Adrenal gland (tissue), 9 donors: ENCODE measurements at regions not wholly inside any gene's neighbourhood (a gene's known extent, or its start where the extent isn't known, plus 50 kb on each side); places are given as distances from the start of the nearest gene placed in this dataset.

Source experiments
- DNase-seq, 7 donors: peaks; one replicate each; pipeline ENCODE4 v3.0.0-alpha.2; 2019 to 2020
- H3K27ac ChIP-seq, 5 donors: fragments of 200-600 bp; sonication (generic) in 4 of 5; 1 replicate in 3 of 5; 2 replicates in 2 of 5; pipeline versions ENCODE4 v1.5.1 to v1.8.0; 2016 to 2020; ENCODE audit warnings: mild to moderate bottlenecking in 1 of 5
- H3K27me3 ChIP-seq: fragments of 200-600 bp; 2 replicates; pipeline ENCODE4 v1.8.0; 2021
- H3K36me3 ChIP-seq, 2 donors: fragments of 200-600 bp; replicated peaks in 1 of 2; 1 replicate in 1 of 2; 2 replicates in 1 of 2; pipeline versions ENCODE4 v1.5.1 to v1.8.0; 2018 to 2022
- H3K4me1 ChIP-seq, 2 donors: fragments of 200-600 bp; replicated peaks in 1 of 2; 1 replicate in 1 of 2; 2 replicates in 1 of 2; pipeline versions ENCODE4 v1.5.1 to v1.8.0; 2018 to 2021
- H3K4me3 ChIP-seq, 4 donors: fragments of 200-600 bp; sonication (generic) in 3 of 4; one replicate each; pipeline ENCODE4 v1.5.1; 2016 to 2018
- H3K9me3 ChIP-seq, 3 donors: fragments of 200-600 bp; sonication (generic) in 1 of 3; replicated peaks in 1 of 3; 1 replicate in 2 of 3; 2 replicates in 1 of 3; pipeline versions ENCODE4 v1.5.1 to v1.8.0; 2016 to 2021
- CTCF ChIP-seq, 6 experiments: fragments of 450-650 bp in 4 of 6; fragments of 200-600 bp in 2 of 6; sonication (generic) in 1 of 6; IDR thresholded peaks; 1 replicate in 5 of 6; 2 replicates in 1 of 6; pipeline versions ENCODE4 v1.5.1 to v1.8.0; 2016 to 2021; ENCODE audit warnings: antibody characterized with exemption in 6 of 6, mild to moderate bottlenecking in 2 of 6, moderate library complexity in 1 of 6
- POLR2A ChIP-seq, 2 donors: fragments of 450-650 bp; IDR thresholded peaks; one replicate each; pipeline ENCODE4 v1.6.1; 2017; ENCODE audit warnings: antibody characterized with exemption in 2 of 2, mild to moderate bottlenecking in 2 of 2, moderate library complexity in 1 of 2
- WGBS, 4 donors: extraction: QIAGEN DNeasy Blood & Tissue Kit in 2 of 4; methylation state at CpG; one replicate each; pipeline versions ENCODE4 v1.1.5 to v1.1.7; 2013 to 2017; 5-methylcytosine and 5-hydroxymethylcytosine counted together
- intact Hi-C, 2 donors: fragments of 100-400 bp; cut with DNase I; formaldehyde crosslinking; loops; one replicate each; pipeline versions ENCODE4 v1.14.1 to v1.15.0; 2022 to 2023
- donor health status: healthy with polysubstance abuse.
- donor health status: Bipolar disorder and iron deficiency.
- donor health status: DM: yes; HTN: yes; CAD: no.
- donor health status: DM: no; HTN: no; CAD: no.
- donor health status: DM: no; HTN: no; CAD: no.

- TF ChIP-seq POLR2A (IDR thresholded peaks at IDR 0.05) (no peak), CTCF (IDR thresholded peaks at IDR 0.05) (no peak)
- WGBS, 4 donors = 40 to 49% (median 44%) methylated on average over 14 of the region's 14 CpGs
- H3K4me3 ChIP-seq = no peak overlapping the region
- no peak overlapping the region for H3K27ac ChIP-seq
- H3K27me3 ChIP-seq = no peaks in the 10 kb centered on the region
- H3K36me3 ChIP-seq = no peaks in the 10 kb centered on the region
- no peak for DNase-seq
- intact Hi-C loops = no loop called here
- H3K4me1 ChIP-seq = no peaks in the 10 kb centered on the region
- no peaks in the 10 kb centered on the region for H3K9me3 ChIP-seq
These were observed 1423.9 kb upstream of the PRMT6 start for GRCh38 chr1:105632342-105633196.

GRCh38 chr1:105636052-105636451 lies 1420.4 kb upstream of the PRMT6 start:
- Histone ChIP-seq H3K27ac (no peak overlapping the region), H3K4me3 (no peak overlapping the region), H3K9me3 (no peaks in the 10 kb centered on the region), H3K36me3 (no peaks in the 10 kb centered on the region), H3K4me1 (no peaks in the 10 kb centered on the region), H3K27me3 (no peaks in the 10 kb centered on the region)
- no peak for TF ChIP-seq CTCF (IDR thresholded peaks at IDR 0.05)
- no peak for TF ChIP-seq POLR2A (IDR thresholded peaks at IDR 0.05)
- 72 to 85% (median 78%) methylated on average over 2 of the region's 2 CpGs for WGBS, 4 donors
- DNase-seq = no peak
- intact Hi-C loops = no loop called here

- Histone ChIP-seq H3K36me3 (no peaks in the 10 kb centered on the region), H3K9me3 (no peaks in the 10 kb centered on the region), H3K4me1 (no peaks in the 10 kb centered on the region), H3K4me3 (no peak overlapping the region), H3K27ac (no peak overlapping the region), H3K27me3 (no peaks in the 10 kb centered on the region)
- no peak for DNase-seq
- no peak for TF ChIP-seq POLR2A (IDR thresholded peaks at IDR 0.05)
- TF ChIP-seq CTCF (IDR thresholded peaks at IDR 0.05) = no peak
- 77 to 91% (median 84%) methylated on average over 1 of the region's 1 CpG for WGBS, 4 donors
- intact Hi-C loops = no loop called here
These were observed 1415.1 kb upstream of the PRMT6 start for GRCh38 chr1:105641407-105641806.

GRCh38 chr1:105652109-105652508 lies 1404.4 kb upstream of the PRMT6 start:
- Histone ChIP-seq H3K27me3 (no peaks in the 10 kb centered on the region), H3K36me3 (no peaks in the 10 kb centered on the region), H3K9me3 (no peaks in the 10 kb centered on the region), H3K27ac (no peak overlapping the region), H3K4me3 (no peak overlapping the region), H3K4me1 (no peaks in the 10 kb centered on the region)
- intact Hi-C loops = no loop called here
- TF ChIP-seq POLR2A (IDR thresholded peaks at IDR 0.05) (no peak), CTCF (IDR thresholded peaks at IDR 0.05) (no peak)
- no peak for DNase-seq
- 89 to 98% (median 91%) methylated on average over 1 of the region's 1 CpG for WGBS, 4 donors
